ENCODE measurements at regions not wholly inside any gene's neighbourhood (a gene's known extent, or its start where the extent isn't known, plus 50 kb on each side); places are given as distances from the start of the nearest gene placed in this dataset.

GRCh38 chr15:25565470-25566264 is 126.8 kb upstream of the UBE3A start:
- peaks cover 3% of the 10 kb centered on the region for H3K9me3 ChIP-seq (ENCODE audit: control insufficient read depth, low read length)
- H3K27ac ChIP-seq (ENCODE audit: low read depth, low read length, severe bottlenecking): no peak overlapping the region
- WGBS, 2 experiments (ENCODE audit: insufficient coverage in 2 of 2): 88 to 92% methylated on average over 6 to 9 of the region's 14 CpGs
- peaks cover 6% of the 10 kb centered on the region for H3K4me1 ChIP-seq (ENCODE audit: control insufficient read depth, insufficient read depth, low read length, poor library complexity, severe bottlenecking)
- H3K36me3 ChIP-seq (ENCODE audit: control insufficient read depth, insufficient read depth, low read length): no peaks in the 10 kb centered on the region
- H3K4me3 ChIP-seq (ENCODE audit: extremely low read depth, insufficient read depth, low read length, poor library complexity, severe bottlenecking): no peak overlapping the region

GRCh38 chr15:25563596-25563995 is 124.8 kb upstream of the UBE3A start:
- Histone ChIP-seq H3K36me3 (ENCODE audit: control insufficient read depth, insufficient read depth, low read length) (no peaks in the 10 kb centered on the region), H3K4me1 (ENCODE audit: control insufficient read depth, insufficient read depth, low read length, poor library complexity, severe bottlenecking) (no peaks in the 10 kb centered on the region)
- WGBS, 2 experiments (ENCODE audit: insufficient coverage in 2 of 2): 41 to 86% methylated on average over 1 to 2 of the region's 4 CpGs

GRCh38 chr15:25557926-25558325 is 119.1 kb upstream of the UBE3A start:
- H3K4me3 ChIP-seq (ENCODE audit: extremely low read depth, insufficient read depth, low read length, poor library complexity, severe bottlenecking): no peak overlapping the region
- no peaks in the 10 kb centered on the region for H3K36me3 ChIP-seq (ENCODE audit: control insufficient read depth, insufficient read depth, low read length)
- H3K4me1 ChIP-seq (ENCODE audit: control insufficient read depth, insufficient read depth, low read length, poor library complexity, severe bottlenecking): no peaks in the 10 kb centered on the region
- H3K27ac ChIP-seq (ENCODE audit: low read depth, low read length, severe bottlenecking): no peak overlapping the region
- 88 to 91% methylated on average over 5 of the region's 5 CpGs for WGBS, 2 experiments (ENCODE audit: insufficient coverage in 2 of 2)
- H3K9me3 ChIP-seq (ENCODE audit: control insufficient read depth, low read length): peaks cover 3% of the 10 kb centered on the region

More at GRCh38 chr15:25563596-25563995, 124.8 kb upstream of the UBE3A start:
- H3K4me3 ChIP-seq (ENCODE audit: extremely low read depth, insufficient read depth, low read length, poor library complexity, severe bottlenecking): no peak overlapping the region
- H3K9me3 ChIP-seq (ENCODE audit: control insufficient read depth, low read length): peaks cover 3% of the 10 kb centered on the region
- H3K27ac ChIP-seq (ENCODE audit: low read depth, low read length, severe bottlenecking): no peak overlapping the region

- Histone ChIP-seq H3K36me3 (ENCODE audit: control insufficient read depth, insufficient read depth, low read length) (no peaks in the 10 kb centered on the region), H3K9me3 (ENCODE audit: control insufficient read depth, low read length) (no peaks in the 10 kb centered on the region), H3K4me1 (ENCODE audit: control insufficient read depth, insufficient read depth, low read length, poor library complexity, severe bottlenecking) (no peaks in the 10 kb centered on the region), H3K4me3 (ENCODE audit: extremely low read depth, insufficient read depth, low read length, poor library complexity, severe bottlenecking) (no peak overlapping the region), H3K27ac (ENCODE audit: low read depth, low read length, severe bottlenecking) (no peak overlapping the region)
These were observed 117.3 kb upstream of the UBE3A start for GRCh38 chr15:25556136-25556535.

GRCh38 chr15:25554640-25555039 is 115.8 kb upstream of the UBE3A start:
- no peak overlapping the region for H3K4me3 ChIP-seq (ENCODE audit: extremely low read depth, insufficient read depth, low read length, poor library complexity, severe bottlenecking)
- H3K9me3 ChIP-seq (ENCODE audit: control insufficient read depth, low read length): no peaks in the 10 kb centered on the region
- 93 to 97% methylated on average over 8 to 9 of the region's 10 CpGs for WGBS, 2 experiments (ENCODE audit: insufficient coverage in 2 of 2)
- H3K36me3 ChIP-seq (ENCODE audit: control insufficient read depth, insufficient read depth, low read length): no peaks in the 10 kb centered on the region
- H3K27ac ChIP-seq (ENCODE audit: low read depth, low read length, severe bottlenecking): no peak overlapping the region
- no peaks in the 10 kb centered on the region for H3K4me1 ChIP-seq (ENCODE audit: control insufficient read depth, insufficient read depth, low read length, poor library complexity, severe bottlenecking)

- H3K27ac ChIP-seq (ENCODE audit: low read depth, low read length, severe bottlenecking): no peak overlapping the region
- H3K4me3 ChIP-seq (ENCODE audit: extremely low read depth, insufficient read depth, low read length, poor library complexity, severe bottlenecking): no peak overlapping the region
- no peaks in the 10 kb centered on the region for H3K9me3 ChIP-seq (ENCODE audit: control insufficient read depth, low read length)
- WGBS, 2 experiments (ENCODE audit: insufficient coverage in 2 of 2): 95% methylated on average over 2 of the region's 3 CpGs; no CpG with 5 or more reads in 1 of the 2 experiments
- no peaks in the 10 kb centered on the region for H3K36me3 ChIP-seq (ENCODE audit: control insufficient read depth, insufficient read depth, low read length)
- no peaks in the 10 kb centered on the region for H3K4me1 ChIP-seq (ENCODE audit: control insufficient read depth, insufficient read depth, low read length, poor library complexity, severe bottlenecking)
These were observed 109.8 kb upstream of the UBE3A start for GRCh38 chr15:25548600-25548999.

GRCh38 chr15:25545889-25546288 is 107.1 kb upstream of the UBE3A start:
- Histone ChIP-seq H3K4me1 (ENCODE audit: control insufficient read depth, insufficient read depth, low read length, poor library complexity, severe bottlenecking) (no peaks in the 10 kb centered on the region), H3K27ac (ENCODE audit: low read depth, low read length, severe bottlenecking) (no peak overlapping the region), H3K9me3 (ENCODE audit: control insufficient read depth, low read length) (no peaks in the 10 kb centered on the region), H3K4me3 (ENCODE audit: extremely low read depth, insufficient read depth, low read length, poor library complexity, severe bottlenecking) (no peak overlapping the region), H3K36me3 (ENCODE audit: control insufficient read depth, insufficient read depth, low read length) (no peaks in the 10 kb centered on the region)
- WGBS, 2 experiments (ENCODE audit: insufficient coverage in 2 of 2): 83% methylated on average over 1 of the region's 3 CpGs; no CpG with 5 or more reads in 1 of the 2 experiments

- Histone ChIP-seq H3K27ac (ENCODE audit: low read depth, low read length, severe bottlenecking) (no peak overlapping the region), H3K36me3 (ENCODE audit: control insufficient read depth, insufficient read depth, low read length) (no peaks in the 10 kb centered on the region), H3K9me3 (ENCODE audit: control insufficient read depth, low read length) (no peaks in the 10 kb centered on the region), H3K4me1 (ENCODE audit: control insufficient read depth, insufficient read depth, low read length, poor library complexity, severe bottlenecking) (no peaks in the 10 kb centered on the region), H3K4me3 (ENCODE audit: extremely low read depth, insufficient read depth, low read length, poor library complexity, severe bottlenecking) (no peak overlapping the region)
- no CpG with 5 or more reads among the region's 1 CpG for WGBS, 2 experiments (ENCODE audit: insufficient coverage in 2 of 2)
These were observed 106.2 kb upstream of the UBE3A start for GRCh38 chr15:25545017-25545416.

GRCh38 chr15:25544076-25544475 is 105.3 kb upstream of the UBE3A start:
- no peaks in the 10 kb centered on the region for H3K9me3 ChIP-seq (ENCODE audit: control insufficient read depth, low read length)
- H3K27ac ChIP-seq (ENCODE audit: low read depth, low read length, severe bottlenecking): no peak overlapping the region
- no peaks in the 10 kb centered on the region for H3K36me3 ChIP-seq (ENCODE audit: control insufficient read depth, insufficient read depth, low read length)
- 91 to 100% methylated on average over 5 to 6 of the region's 7 CpGs for WGBS, 2 experiments (ENCODE audit: insufficient coverage in 2 of 2)
- no peak overlapping the region for H3K4me3 ChIP-seq (ENCODE audit: extremely low read depth, insufficient read depth, low read length, poor library complexity, severe bottlenecking)
- H3K4me1 ChIP-seq (ENCODE audit: control insufficient read depth, insufficient read depth, low read length, poor library complexity, severe bottlenecking): no peaks in the 10 kb centered on the region

- Histone ChIP-seq H3K27ac (ENCODE audit: low read depth, low read length, severe bottlenecking) (no peak overlapping the region), H3K4me3 (ENCODE audit: extremely low read depth, insufficient read depth, low read length, poor library complexity, severe bottlenecking) (no peak overlapping the region)
- WGBS, 2 experiments (ENCODE audit: insufficient coverage in 2 of 2): 71 to 91% methylated on average over 1 of the region's 1 CpG
These were observed 104.4 kb upstream of the UBE3A start for GRCh38 chr15:25543196-25543595.

GRCh38 chr15:25541228-25541627 is 102.4 kb upstream of the UBE3A start:
- no peak overlapping the region for H3K27ac ChIP-seq (ENCODE audit: low read depth, low read length, severe bottlenecking)
- no peaks in the 10 kb centered on the region for H3K4me1 ChIP-seq (ENCODE audit: control insufficient read depth, insufficient read depth, low read length, poor library complexity, severe bottlenecking)
- no peaks in the 10 kb centered on the region for H3K9me3 ChIP-seq (ENCODE audit: control insufficient read depth, low read length)
- no peak overlapping the region for H3K4me3 ChIP-seq (ENCODE audit: extremely low read depth, insufficient read depth, low read length, poor library complexity, severe bottlenecking)
- H3K36me3 ChIP-seq (ENCODE audit: control insufficient read depth, insufficient read depth, low read length): no peaks in the 10 kb centered on the region

More at GRCh38 chr15:25543196-25543595, 104.4 kb upstream of the UBE3A start:
- no peaks in the 10 kb centered on the region for H3K9me3 ChIP-seq (ENCODE audit: control insufficient read depth, low read length)
- no peaks in the 10 kb centered on the region for H3K36me3 ChIP-seq (ENCODE audit: control insufficient read depth, insufficient read depth, low read length)
- H3K4me1 ChIP-seq (ENCODE audit: control insufficient read depth, insufficient read depth, low read length, poor library complexity, severe bottlenecking): no peaks in the 10 kb centered on the region

Data from mesodermal cell (in vitro differentiated cells).